ENCODE measurements at regions not wholly inside any gene's neighbourhood (a gene's known extent, or its start where the extent isn't known, plus 50 kb on each side); places are given as distances from the start of the nearest gene placed in this dataset.

DNA sequence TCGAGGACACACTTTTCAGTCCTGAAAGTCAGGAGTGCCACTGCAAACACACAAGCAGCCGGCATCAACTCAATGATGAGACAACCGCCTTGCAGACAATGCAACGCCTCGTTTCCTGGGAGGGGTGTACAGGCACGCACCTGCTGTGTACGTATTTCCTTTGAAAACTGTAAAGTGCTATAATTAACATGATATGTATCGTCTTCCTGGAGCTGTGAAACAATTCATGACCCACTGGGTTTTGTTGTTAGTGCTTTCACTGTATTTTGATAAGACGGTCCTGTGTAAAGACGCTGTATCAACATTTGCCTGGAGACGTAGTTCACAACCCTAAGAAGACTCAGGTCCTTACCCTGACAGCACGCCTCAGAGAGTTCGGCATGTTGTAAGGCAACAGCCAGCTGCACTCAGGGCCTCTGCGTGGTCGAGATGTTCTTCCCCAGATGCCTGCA is 105.7 kb upstream of the ANO1 start:
- no peak for DNase-seq (ENCODE audit: low read depth)

DNA sequence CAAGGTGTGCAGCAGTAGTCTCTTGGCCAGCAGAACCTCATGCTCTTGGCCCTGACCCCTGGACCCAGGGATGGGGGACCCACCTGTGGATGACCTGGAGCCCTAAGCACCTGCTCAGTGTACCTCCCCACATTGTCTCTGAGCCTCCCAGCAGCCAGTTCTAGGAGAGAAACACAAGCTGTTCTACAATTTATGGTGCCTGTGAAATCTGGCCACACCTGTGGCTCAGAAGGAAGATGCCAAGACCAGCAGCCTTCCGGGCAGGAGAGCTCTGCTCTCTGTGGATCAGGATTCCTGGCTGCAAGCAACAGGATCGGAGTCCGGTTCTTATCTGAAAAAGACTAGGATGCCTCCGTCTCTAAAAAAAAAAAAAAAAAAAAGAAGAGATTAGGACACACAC is 103.6 kb upstream of the ANO1 start:
- DNase-seq (ENCODE audit: low read depth) = no peak

DNA sequence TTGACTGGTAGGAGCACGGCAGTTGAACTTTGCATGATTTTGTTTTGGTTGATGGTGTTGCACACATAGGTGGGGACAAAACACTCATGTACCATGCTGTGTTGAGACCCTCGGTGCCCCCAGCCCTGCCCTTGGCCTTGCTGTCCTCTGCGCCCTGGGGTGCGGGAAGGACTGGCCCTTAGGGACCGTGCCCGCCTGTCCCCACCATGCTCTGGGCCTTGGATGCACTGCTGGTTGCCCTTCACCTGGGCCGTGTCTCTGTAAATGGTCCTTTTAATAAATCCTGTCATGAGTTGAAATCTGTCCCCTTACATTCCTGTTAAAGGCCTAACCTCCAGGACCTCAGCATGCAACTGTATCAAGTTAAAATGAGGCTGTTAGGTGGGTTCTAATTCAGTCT is 102.3 kb upstream of the ANO1 start:
- DNase-seq (ENCODE audit: low read depth) = no peak

DNA sequence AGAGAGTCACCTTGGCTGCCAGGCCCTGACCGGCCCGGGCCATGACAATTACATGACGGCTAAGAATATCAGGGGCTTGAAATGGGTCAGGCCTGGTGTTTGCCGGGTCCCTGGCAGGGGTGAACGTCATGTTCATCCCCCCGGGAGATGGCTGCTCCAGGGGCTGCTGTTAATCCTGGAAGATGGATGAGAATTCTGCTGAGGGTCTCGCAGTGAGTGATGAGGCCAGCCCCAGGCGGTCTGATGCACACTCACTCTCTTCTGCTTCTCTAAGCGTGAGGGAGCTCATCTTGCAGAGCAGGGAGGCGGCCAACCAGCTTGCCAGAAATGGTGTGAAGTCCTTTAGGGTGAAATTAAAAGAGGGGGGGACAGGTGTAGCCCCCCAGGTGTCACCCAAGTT is 101.3 kb upstream of the ANO1 start:
- no peak for DNase-seq (ENCODE audit: low read depth)

DNA sequence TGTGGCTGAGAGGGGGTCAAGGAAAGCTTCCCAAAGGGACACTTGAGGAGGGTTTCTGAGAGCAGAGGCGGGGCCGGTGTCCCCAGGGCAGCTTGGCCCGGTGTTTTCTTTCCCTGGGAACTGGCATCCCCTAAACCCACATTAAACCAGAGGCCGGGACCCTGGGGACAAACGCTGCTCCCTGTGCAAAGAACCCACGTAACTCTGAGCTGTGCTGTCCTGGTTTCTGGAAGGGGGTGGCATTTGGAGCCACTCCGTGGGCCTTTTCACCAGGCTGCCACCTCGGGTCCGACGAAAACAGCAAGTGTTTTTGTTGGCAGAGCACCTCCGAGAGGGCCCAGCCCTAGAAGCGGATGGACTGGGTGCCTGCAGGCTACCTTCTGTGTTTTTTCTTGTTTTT is 100.2 kb upstream of the ANO1 start:
- no peak for DNase-seq (ENCODE audit: low read depth)

DNA sequence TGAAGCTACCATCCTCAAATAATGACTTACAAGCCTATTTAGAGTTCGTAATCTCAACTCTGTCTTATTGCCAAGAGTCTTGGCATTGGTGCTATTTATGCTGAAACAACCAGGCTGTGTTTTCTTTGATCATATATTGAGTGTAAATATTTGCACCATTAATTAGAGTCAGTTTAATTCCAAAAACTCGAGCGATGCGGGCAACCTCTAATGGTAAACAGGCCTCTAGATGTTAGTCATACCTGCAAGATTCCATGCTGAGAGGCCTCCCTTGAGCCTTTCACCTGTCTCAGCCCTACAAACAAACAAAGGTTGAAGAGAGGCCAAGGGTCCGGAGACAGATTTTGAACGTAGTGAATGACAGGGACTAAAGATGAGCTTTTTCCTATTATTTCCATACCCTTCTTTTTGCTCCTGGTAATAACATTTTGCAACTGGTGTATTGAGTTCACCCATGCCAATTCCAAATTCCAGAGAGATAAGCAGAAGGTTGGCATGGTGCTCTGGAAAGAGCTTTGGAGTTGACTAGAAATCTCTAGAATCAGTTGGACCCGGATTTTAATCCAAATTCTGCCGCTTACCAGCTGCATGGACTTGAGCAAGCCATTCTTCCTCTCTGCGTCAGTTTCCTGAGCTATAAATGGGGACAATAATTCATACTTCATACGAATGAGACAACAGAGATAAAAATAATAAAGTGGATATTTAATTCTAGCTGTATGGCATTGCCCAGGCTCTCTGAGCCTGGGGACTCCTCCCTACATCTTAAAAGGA is 99.1 kb upstream of the ANO1 start:
- no peak for DNase-seq (ENCODE audit: low read depth)

DNA sequence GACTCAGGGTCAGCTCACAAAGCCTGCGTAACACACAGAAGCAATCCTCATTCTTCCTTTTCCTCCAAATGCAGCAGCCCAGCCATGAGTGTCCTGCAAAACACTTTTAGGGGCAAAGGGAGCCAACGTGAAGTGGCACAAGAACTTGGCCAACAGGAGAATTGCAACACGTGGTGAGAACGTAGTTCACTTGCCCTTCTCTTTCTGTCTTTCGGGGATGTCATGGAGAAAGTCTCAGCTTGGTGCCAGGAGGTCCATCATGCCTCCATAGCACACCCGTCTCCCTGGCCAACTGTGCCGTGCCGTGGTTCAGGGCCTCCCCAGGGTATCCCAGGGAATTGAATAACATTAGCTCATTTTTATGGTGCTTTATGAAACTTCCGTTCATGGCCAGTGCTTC is 98.5 kb upstream of the ANO1 start:
- DNase-seq (ENCODE audit: low read depth) = no peak

DNA sequence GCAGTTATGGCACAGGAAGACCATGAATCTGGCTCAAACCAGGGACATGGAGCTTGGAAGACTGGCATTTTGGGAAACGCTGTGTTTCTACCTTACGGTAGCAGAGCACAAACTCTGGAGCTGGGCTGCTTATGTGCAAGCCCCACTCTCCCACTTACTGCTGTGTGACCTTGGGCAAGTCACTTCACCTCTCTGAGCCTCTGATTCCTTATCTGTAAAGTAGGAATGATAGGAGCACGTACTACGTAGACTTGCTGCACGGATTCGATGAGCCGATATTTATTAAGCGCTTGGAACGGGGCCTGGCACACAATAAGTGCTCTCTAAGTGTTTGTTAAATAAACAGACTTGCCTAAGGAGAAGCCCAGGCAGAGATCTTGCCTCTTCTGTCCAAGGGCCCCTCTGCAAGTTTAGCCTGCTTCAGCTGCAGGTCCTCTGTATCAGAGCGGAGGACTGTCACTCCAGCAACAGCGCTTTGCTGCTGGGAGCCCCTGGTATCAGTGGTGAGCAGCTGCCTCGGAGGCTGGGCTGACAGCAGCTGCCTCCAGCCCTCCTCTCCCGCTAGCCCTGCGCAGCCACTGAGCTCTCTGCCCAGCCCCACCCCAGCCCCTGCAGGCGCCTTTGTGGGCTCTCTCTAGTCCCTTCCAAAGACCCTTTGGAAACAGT is 96.9 kb upstream of the ANO1 start:
- no peak for DNase-seq (ENCODE audit: low read depth)

DNA sequence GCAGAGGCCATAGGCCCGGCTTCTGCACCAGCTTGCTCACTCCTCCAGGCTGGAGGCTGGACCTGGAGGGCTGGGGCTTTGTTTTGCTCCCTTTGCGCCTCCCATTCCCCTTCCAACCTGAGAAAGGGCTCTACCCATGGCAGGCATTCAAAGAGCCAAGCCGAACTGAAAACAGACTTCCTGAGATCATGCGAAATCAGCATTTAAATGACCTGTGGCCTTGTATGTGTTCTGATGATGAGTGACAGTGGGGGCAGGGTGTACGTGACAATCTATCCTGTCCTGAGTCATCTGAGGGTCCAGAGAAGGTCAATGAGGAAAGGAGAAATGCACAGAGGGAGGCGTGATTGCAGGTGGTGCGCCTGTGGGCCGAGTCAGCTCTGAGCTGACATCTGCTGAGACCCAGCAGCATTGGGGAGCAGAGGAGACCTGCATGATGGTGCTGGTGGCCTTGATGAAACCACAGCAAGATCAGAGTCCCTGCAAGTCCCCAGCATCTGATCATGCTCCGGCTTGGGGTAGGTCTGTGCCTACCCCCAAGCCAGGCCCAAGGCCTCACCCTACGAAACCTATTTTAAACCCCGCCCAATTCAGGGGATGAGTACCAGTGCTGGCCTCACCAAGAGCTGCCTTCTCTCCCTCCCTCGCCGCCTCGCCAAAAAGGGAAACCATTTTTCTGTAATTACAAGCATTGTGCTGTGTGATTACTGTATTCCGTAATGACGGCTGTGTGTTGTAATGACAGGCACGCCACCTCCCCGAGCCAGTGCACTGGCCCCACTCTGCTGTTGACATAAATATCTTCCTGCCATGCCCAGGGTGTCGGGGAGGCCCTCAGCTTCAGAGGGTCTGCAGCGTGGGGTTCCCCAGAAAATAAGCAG is 95.2 kb upstream of the ANO1 start:
- DNase-seq (ENCODE audit: low read depth) = no peak

DNA sequence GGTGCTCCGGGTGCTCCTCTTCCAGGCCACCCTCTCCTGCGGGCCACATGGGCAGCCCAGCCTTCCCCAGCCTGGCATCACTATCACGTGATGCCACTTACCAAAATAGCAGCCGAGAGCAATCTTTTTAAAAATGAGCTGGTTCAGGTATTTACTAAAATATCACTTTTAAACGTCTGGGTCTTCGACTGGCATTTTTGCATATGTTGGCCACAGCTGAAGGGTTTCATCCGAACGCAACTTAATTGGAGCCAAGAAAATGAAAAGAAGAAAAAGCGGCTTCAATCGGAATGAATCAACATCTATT is 94.6 kb upstream of the ANO1 start:
- no peak for DNase-seq (ENCODE audit: low read depth)

DNA sequence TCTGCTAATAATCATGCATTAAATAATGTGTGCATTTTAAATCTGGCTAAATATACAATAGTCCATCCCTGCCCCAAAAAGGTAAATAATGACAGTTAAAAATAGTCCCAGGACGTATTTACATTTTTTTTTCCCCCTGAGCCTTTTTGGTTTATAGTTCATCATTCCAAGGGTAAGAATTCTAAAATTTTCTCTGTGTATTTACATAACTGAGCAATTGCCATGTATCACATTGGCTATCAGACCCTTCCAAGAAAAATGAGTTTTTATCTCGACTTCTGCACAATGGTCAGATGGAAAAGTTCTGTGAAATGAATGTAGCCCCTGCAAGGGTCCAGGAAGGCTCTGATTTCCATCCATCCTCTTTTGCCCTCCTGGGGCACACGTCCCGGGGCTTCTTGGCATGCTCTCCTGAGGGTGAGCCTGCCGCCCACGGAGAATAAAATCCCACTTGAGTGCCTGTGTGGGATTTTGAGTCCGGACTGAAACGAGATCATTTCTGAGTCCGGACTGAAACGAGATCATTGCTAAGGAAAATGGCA is 94.1 kb upstream of the ANO1 start:
- DNase-seq (ENCODE audit: low read depth) = no peak

DNA sequence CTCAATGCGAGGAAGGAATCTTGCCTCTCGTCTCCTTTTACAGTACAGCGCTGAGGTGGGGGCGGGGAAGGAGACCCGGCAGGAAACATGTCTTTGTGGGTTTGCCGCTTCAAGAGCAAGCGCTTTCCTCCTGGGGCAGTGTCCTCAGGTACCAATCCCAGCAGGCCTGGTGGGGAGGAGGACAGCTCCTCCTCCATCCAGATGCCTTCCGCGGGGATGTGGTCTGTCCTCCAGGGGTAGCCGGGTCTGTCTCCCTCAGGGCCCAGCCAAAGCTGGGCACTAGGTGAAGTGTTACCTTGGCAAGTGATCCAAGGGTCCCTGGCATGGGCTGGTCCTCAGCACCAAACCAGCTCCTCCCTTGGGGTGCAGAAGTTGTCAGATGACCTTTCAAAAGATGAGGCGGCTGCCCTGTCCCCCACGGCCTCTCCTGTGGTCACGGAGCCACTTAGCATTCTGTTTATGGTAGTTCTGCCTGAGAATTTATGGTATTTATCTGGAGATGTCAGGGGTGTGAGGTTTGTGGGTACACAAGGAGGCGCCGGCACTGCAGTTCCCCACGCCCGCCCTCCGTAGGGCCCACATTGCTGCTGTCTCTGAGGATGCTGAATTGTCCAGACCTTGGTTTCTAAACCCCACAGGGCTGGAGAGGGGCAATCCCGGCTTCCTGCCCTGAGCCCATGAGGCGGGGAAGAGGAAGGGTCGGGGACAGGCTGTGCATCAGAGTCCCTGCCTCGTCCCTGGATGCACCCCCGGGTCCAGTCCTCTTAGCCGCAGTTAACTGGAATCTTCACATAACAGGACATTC is 93.5 kb upstream of the ANO1 start:
- no peak for DNase-seq (ENCODE audit: low read depth)

DNA sequence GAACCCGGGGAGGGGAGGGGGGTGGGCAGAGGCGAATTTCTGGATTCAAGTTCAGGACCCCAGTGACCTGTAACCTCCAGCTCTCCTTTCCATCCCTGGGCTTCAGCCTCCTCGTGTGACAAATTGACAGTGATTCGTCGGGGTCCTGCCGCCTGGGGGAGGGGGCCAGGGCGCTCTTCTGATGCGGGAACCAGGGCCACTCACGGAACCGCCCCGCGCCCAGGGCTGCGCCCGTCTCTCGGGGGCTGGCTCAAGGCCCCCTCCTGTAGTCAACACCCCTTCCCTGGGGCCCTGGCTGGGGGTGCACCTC is 92.8 kb upstream of the ANO1 start:
- no peak for DNase-seq (ENCODE audit: low read depth)

DNA sequence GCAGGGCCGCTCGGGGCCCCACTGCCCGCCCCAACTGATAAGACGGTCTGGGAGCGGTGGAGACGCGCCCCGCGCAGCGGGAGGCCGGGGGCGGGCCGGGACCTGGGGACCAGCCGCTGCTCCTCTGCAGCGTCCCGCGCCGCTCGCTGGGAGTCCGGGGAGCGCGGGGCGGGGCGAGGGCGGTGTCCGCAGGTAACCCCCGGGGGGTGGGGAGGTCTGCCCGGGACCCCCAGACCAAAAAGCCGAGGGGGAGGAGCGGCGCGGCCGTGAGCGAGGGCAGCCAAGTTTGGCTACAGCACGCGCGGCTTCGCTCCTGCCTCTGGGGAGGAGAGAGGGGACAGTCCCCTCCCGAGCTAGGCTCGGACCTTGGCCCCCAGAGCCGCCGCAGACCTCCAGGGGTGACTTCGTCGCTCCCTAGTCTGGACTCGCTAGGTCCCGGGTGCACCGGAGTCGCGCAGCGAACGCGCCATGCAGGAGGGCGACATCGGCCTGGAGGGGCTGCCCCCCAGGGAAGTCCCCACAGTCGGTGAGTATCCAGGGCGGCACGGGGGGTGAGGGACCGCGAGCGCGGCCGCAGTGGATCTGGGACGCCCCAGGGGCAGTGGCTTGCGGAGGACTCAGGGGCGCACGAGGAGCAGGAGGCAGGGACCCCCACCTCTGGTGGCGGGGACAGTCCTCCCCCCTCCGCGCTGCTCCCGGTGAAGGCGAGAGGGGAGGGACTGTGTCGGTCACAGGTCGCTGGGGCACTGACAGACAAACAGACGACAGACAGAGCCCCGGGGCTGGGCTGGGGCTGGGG is 92.3 kb upstream of the ANO1 start:
- DNase-seq (ENCODE audit: low read depth) = no peak

DNA sequence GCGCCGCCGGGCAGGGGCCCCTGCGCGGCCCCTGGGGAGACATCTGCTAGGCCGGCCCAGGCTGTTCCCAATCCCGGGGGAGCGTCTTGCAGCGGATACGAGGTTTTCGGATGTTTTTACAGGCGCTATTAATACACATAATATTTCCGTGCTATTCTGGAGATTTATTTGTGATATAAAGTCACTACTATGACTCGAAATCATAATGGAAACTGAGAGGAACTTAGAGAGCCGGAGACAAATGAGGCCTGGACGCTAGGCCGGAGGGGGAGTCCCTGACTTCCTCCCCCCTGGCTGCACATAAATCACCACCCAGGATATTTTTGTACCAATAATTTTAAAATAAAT is 91.7 kb upstream of the ANO1 start:
- DNase-seq (ENCODE audit: low read depth) = no peak

DNA sequence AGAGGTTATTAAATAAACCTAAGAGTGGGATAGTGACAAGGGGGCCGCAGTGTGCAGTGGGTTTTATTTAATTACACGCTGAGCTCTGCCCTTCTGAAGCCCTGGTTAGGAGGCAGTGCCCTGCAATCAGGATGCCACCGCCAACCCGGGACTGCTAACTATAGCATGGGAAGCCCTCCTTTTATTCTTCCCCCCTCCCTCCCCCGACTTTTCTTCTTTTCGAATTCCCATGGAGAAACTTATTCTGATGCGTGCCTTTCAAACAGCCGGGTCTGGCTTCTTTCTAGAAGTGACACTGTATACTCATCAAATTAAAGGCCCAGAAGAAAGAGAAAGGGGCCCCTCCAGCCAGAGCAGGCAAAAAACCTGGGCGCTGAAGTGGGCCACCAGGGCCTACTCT is 91.3 kb upstream of the ANO1 start:
- DNase-seq (ENCODE audit: low read depth) = no peak

DNA sequence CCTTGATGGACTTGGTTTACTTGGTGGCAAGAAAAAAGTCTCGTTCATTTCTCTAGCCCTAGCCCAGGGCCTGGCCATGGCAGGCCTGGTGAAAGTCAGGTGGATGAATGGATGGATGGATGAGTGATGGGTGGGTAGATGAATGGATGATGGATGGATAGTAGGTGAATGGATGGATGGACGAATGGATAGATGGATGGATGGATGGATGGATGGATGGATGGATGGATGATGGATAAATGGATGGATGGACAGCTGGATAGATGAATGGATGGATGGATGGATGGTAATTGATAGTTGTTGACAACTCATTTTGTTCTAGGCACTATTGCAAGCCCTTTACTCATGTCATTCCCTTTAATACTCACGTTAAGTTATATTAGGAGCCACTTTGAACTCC is 86.1 kb upstream of the ANO1 start:
- no peak for DNase-seq (ENCODE audit: low read depth)

DNA sequence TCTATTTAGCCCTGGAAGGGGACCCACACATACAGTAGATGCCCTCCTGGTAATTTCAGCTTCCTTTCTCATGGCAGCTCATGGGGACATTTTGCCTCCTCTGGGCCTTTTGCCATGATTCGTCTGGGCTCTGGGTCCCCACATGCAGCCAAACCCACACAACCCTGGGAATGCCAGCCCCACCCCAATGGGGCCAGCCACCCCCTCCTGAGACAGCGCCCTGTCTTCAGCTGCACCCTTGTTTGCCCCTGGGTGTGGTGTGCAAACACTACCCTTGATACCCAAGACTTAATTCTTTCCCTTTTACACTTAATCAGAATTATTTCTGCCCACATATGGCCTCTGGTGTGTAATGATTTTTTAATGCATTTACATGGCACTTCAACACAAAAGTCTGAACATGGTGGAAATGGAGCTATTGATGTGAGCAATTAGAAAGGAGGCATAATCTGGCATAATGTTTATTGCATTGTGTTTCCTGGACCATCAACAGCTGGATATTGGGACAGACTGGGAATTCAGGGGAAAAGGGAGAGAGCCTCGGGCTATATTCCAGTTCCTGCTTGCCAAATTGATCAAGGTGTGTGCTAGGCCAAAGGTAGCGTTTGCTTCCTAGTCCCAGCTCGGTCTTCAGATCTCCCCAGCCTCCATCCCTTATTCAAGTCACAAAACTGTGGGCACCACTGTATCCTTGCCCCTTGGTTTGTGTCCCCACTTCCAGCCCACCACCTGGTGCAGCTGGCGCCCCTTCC is 85.0 kb upstream of the ANO1 start:
- no peak for DNase-seq (ENCODE audit: low read depth)

DNA sequence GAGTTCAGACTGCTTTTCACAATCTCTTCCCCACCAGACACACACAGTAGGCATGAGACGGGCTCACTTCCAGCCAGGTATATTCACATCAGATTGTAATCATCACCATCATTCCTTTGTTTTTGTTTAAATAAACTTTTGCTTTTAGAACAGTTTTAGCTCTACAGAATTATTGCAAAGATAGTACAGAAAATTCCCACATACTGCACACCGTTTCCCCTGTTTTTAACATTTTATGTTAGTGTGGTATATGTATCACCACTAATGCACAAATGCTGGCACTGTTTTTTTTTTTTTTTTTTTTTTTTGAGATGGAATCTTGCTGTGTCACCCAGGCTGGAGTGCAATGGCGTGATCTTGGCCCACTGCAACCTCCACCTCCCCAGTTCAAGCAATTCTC is 83.3 kb upstream of the ANO1 start:
- no peak for DNase-seq (ENCODE audit: low read depth)

DNA sequence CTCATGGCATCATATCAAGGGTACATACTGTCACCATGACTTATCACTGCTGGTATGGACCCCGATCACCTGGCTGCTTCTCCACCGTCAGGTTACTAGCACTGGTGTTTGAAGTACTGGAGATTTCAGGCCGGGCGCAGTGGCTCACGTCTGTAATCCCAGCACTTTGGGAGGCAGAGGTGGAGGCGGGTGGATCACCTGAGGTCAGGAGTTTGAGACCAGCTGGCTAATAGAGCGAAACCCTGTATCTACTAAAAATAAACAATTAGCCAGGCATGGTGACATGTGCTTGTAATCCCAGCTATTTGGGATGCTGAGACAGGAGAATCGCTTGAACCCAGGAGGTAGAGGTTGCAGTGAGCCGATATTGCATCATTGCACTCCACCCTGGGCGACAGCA is 82.4 kb upstream of the ANO1 start:
- DNase-seq (ENCODE audit: low read depth) = no peak

DNA sequence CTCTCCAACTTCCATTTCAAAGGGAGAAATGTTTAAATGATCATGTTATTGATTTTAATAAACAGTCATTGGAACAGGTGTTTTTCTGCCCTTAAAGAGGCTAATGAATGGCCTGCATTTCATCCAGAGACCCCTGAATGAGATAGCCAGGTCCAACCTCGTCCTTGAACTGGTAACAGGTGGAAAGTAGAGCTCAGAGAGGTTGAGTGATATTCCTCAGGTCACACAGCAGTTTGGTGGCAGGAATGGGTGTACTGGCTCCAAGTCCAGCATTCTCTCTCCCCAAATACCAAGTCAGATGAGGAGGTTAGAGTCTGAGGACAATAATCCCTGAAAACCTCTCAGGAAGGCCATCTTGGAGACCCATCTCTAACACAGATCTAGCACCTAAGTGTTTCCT is 81.7 kb upstream of the ANO1 start:
- no peak for DNase-seq (ENCODE audit: low read depth)
